GM21529 (cell line): ENCODE measurements at regions not wholly inside any gene's neighbourhood (a gene's known extent, or its start where the extent isn't known, plus 50 kb on each side); places are given as distances from the start of the nearest gene placed in this dataset.
"Not testable (repeated sequence)": the region's sequence is repeated elsewhere in the genome, so short reads cannot be mapped to it uniquely, and the experiment has no call there.

Experiments
- ATAC-seq: cut with Tn5 transposase; IDR thresholded peaks from one replicate; pipeline ENCODE4 v1.9.1; 2021; ENCODE audit not compliant: unreplicated experiment

DNA sequence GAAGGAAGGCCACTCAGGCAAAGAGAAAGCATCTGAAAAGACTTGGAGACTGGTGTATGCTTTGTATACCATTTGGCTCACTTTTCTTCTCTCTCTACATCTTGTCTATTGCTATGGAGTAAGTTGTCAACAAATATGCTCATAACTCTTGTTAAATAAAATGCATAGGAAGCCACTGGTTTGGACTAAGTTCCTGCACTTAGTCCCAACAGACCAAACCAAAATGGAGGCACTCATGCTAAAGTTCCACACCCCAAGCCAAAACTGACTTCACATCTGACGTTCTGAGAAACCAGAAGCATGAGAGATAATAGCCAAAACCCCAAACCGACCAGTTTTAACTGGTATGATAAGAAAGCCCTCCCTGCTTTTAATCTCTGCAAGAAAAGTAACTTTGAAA lies 135.3 kb upstream of the LYPLAL1 start:
- no peak for ATAC-seq

DNA sequence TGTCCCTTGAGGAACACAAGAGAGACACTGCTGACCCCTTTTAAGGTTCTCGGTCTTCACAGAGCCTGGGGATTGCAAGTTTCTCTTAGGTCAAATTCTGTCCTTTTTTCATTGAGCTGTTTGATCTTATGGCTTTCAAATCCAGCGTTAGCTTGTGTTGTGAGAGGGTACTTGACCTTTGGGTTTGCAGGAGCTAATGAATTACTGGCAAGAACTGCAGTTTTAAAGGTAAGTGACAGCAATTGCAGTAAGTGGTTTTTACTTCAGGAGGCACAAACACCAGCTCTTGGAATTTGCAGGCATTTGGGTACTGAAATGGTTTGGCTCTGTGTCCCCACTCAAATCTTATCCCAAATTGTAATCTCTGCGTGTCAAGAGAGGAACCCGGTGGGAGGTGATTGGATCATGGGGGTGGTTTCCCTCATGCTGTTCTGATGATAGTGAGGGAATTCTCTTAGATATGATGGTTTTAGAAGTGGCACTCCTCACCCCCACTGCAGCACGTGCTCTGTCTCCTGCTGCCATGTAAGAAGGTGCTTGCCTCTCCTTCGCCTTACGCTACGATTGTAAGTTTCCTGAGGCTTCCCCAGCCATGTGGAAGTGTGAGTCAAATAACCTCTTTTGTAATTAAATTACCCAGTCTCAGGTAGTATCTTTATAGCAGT lies 134.5 kb upstream of the LYPLAL1 start:
- no peak for ATAC-seq

GRCh38 chr1:219039682-219040154 lies 134.0 kb upstream of the LYPLAL1 start:
- ATAC-seq: no peak

DNA sequence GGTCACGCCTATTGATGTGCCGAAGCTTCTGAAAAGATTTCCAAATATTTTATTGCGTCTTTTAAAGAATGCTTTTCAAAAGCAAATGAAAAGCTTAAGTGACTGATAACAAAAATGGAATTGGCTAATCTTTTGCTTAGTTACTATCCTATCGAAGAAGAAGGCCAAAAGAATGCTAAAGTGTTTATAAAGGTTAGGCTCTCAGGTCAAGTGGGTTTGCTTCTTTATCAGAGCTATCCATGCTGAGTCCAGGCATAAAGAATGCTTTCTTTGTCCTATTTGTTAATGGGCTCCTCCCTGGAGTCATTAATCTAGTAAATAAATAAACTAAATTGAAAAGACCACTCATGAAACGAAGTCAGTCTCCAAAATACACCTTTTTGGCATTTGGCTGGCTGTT lies 133.4 kb upstream of the LYPLAL1 start:
- ATAC-seq: no peak

GRCh38 chr1:219041141-219041540 lies 132.5 kb upstream of the LYPLAL1 start:
- no peak for ATAC-seq

- no peak for ATAC-seq
These were observed 131.9 kb upstream of the LYPLAL1 start for GRCh38 chr1:219041818-219042217.

DNA sequence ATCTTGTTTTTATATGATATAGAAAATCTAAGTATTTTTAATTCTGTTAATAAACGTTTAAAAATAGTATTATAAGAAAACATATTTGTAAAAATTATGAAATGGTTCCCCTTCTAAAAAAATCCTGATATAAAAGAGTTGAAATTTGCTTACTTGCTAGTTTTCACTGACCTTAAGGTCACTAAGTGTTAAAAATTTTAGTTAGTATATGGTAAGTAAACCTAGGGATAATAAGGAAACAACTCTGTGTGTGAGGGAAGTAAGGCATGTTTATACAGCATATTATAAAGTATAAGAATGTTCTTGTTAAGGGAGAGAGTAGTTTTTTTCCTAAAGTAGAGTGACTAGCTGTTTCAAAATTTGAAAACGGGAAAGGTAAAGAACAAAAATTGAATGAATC lies 130.9 kb upstream of the LYPLAL1 start:
- ATAC-seq: no peak

DNA sequence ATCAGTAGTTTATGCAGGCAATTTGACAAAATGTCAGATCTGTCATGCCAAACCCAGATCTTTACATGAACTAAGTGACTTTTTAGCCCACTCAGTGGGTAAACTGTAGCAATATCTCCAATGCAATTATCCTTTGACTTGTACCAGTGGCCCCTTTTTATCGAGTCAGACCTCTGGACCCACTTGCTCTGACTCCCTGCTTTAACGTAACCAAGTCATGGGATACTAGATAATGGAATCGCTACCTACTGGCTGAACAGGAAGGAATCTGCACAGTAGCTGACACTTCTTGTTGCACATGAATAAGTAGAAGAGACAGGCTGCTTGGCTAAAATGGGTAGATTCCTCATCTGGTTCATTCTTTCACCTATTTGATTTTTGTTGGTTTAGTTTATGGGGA lies 128.4 kb upstream of the LYPLAL1 start:
- no peak for ATAC-seq

- no peak for ATAC-seq
These were observed 124.2 kb upstream of the LYPLAL1 start for GRCh38 chr1:219049501-219049900.

DNA sequence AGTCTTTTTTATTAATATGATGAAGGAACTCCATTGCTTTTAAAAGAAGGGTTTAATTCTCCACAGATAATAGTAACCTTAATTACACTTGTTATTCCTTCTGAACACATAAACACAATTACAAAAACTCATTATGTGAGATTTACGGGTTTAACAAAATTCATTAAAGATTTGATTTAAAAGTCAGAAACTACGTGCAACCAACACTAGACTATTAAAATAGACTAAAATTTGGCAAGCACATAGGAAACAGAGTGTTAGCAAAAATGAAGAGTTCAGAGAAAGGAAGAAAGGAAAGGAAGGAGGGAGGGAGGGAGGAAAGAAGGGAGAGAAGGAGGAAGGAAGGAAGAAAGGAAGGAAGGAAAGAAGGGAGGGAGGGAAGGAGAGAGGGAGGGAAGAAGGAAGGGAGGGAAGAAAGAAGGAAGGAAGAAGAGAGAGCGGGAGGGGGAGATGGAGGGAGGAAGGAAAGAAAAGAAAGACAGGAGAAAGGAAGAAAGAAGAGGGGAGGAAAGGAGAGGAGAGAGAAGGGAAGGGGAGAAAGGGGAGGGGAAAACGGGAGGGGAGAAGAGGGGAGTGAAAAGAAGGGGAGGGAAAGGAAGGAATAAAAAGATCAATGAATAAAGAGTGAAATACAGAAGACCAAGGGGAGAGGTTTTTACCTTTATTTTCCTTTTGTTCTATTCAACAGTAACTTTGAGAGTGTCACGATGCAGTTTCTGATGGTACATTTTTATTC lies 123.4 kb upstream of the LYPLAL1 start:
- no peak for ATAC-seq

DNA sequence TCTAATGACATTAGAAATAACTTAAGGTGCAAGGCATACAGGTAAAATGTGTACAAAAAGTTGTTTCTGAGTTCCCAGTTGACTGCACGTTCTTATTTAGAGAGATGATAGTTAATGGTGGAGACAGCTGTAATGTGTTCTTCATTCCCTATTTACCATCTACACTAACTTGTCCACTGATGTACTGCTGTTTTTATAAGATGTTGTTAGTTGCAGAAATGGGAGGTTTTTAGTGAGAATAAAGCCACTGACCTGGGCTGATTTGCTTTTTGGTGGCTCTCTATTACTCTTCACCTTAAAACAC lies 122.9 kb upstream of the LYPLAL1 start:
- no peak for ATAC-seq

DNA sequence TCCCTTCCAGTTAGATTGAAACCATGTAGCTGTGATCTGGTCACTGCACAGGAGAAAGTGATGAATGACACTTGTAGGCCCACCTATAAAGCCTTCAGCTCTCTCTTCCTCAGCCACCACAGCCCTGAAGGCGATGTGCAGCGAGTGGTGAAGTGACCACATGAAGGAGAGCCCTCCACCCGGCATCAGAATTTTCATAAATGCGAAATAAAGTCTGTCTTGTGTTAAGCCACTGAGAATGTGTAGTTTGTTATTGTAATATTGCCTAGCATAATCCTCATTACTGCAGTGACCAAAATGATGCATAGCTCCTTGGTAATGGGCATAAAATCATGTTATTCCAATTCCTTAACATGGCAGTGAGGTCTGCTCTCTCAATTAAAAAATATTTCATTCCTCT lies 122.1 kb upstream of the LYPLAL1 start:
- ATAC-seq: no peak

- no peak for ATAC-seq
These were observed 114.5 kb upstream of the LYPLAL1 start for GRCh38 chr1:219058891-219059820.

- ATAC-seq: no peak
These were observed 112.9 kb upstream of the LYPLAL1 start for GRCh38 chr1:219060798-219061197.

DNA sequence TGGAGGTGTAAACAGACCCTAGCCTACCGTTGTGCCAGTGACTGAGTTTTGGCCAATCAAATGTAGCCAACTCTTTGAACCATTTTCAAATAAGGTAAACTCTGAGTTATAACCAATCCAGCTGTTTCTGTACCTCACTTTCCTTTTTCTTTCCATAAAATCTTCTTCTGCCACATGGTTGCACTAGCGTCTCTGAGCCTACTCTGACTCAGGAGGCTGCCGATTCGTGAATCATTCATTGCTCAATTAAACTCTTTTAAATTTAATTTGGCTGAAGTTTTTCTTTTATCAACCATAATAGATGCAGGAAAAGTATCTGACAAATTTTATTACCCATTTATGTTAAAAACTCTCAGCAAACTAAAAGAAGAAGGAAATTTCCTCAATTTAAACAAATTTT lies 111.5 kb upstream of the LYPLAL1 start:
- no peak for ATAC-seq

GRCh38 chr1:219066098-219066497 lies 107.6 kb upstream of the LYPLAL1 start:
- no peak for ATAC-seq

GRCh38 chr1:219066631-219067349 lies 106.9 kb upstream of the LYPLAL1 start:
- no peak for ATAC-seq

DNA sequence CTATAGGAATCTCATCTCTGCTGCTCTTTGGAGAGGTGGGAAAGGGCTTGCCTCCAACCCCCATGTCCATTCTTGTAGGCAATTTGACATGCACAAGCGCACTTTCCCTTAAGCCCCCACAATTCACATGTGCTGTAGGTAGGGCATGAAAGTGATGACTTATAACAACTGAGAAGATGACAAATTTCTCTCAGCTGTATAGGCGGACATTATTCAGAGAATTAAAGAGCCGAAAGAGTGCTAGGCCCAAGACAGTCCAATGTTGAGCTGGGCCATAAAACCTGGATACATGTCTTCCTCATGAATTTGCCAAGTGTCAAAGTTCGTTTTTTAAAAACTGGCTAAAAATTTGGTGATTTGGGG lies 106.3 kb upstream of the LYPLAL1 start:
- ATAC-seq: no peak

- not testable (repeated sequence) for ATAC-seq
These were observed 103.3 kb upstream of the LYPLAL1 start for GRCh38 chr1:219070395-219070794.

GRCh38 chr1:219071209-219071608 lies 102.5 kb upstream of the LYPLAL1 start:
- ATAC-seq: no peak

- no peak for ATAC-seq
These were observed 101.3 kb upstream of the LYPLAL1 start for GRCh38 chr1:219072329-219072728.
